Amniotic epithelial cell (primary cell): ENCODE measurements at regions not wholly inside any gene's neighbourhood (a gene's known extent, or its start where the extent isn't known, plus 50 kb on each side); places are given as distances from the start of the nearest gene placed in this dataset.

Experiments
- DNase-seq: peaks from one replicate; pipeline ENCODE4 v3.0.0-alpha.2; 2010; ENCODE audit warnings: low read depth

GRCh38 chr12:19867970-19868369 lies 428.7 kb downstream of the AEBP2 start:
- peak; percentile 71 for DNase-seq

GRCh38 chr12:19869413-19869812 lies 430.1 kb downstream of the AEBP2 start:
- no peak for DNase-seq

- peak; percentile 65 for DNase-seq
Measured at GRCh38 chr12:19872621-19873540, 433.6 kb downstream of the AEBP2 start.

- no peak for DNase-seq
Measured at GRCh38 chr12:19880076-19880475, 440.8 kb downstream of the AEBP2 start.

GRCh38 chr12:19880721-19881120 lies 441.4 kb downstream of the AEBP2 start:
- peak; percentile 77 for DNase-seq

GRCh38 chr12:19882346-19882745 lies 443.1 kb downstream of the AEBP2 start:
- DNase-seq, result peak; percentile 54

GRCh38 chr12:19884021-19884492 lies 444.8 kb downstream of the AEBP2 start:
- no peak for DNase-seq

GRCh38 chr12:19885093-19885812 lies 446.0 kb downstream of the AEBP2 start:
- no peak for DNase-seq

GRCh38 chr12:19886065-19886464 lies 446.8 kb downstream of the AEBP2 start:
- DNase-seq, result no peak

GRCh38 chr12:19886639-19887064 lies 447.4 kb downstream of the AEBP2 start:
- peak; percentile 80 for DNase-seq

GRCh38 chr12:19890024-19890423 lies 450.7 kb downstream of the AEBP2 start:
- DNase-seq, result no peak

GRCh38 chr12:19891936-19892591 lies 452.8 kb downstream of the AEBP2 start:
- DNase-seq, result no peak

GRCh38 chr12:19893514-19893913 lies 454.2 kb downstream of the AEBP2 start:
- peak; percentile 79 for DNase-seq

GRCh38 chr12:19894050-19894449 lies 454.8 kb downstream of the AEBP2 start:
- peak; percentile 56 for DNase-seq

GRCh38 chr12:19894803-19895202 lies 455.5 kb downstream of the AEBP2 start:
- DNase-seq, result peak; percentile 56

- DNase-seq, result no peak
Measured at GRCh38 chr12:19895246-19896020, 456.1 kb downstream of the AEBP2 start.

- DNase-seq, result no peak
Measured at GRCh38 chr12:19896041-19896440, 456.7 kb downstream of the AEBP2 start.

GRCh38 chr12:19896534-19896933 lies 457.2 kb downstream of the AEBP2 start:
- no peak for DNase-seq

- DNase-seq, result no peak
Measured at GRCh38 chr12:19897900-19898408, 458.7 kb downstream of the AEBP2 start.

GRCh38 chr12:19901841-19902240 lies 462.5 kb downstream of the AEBP2 start:
- DNase-seq, result no peak

- DNase-seq, result no peak
Measured at GRCh38 chr12:19904819-19905218, 463.5 kb upstream of the PDE3A start.
